Nephron (organoid): ENCODE measurements at regions not wholly inside any gene's neighbourhood (a gene's known extent, or its start where the extent isn't known, plus 50 kb on each side); places are given as distances from the start of the nearest gene placed in this dataset.

Experiments used
- H3K27ac Mint-ChIP-seq, 3 experiments: 2 replicates each; pipeline ENCODE4 v1.8.0; 2020; ENCODE audit warnings: mixed read lengths in 3 of 3, mild to moderate bottlenecking in 2 of 3, moderate library complexity in 1 of 3
- H3K27me3 Mint-ChIP-seq: 2 replicates; pipeline ENCODE4 v1.8.0; 2021; ENCODE audit warnings: low read depth, mild to moderate bottlenecking, moderate library complexity, mixed read lengths
- H3K36me3 Mint-ChIP-seq: 2 replicates; pipeline ENCODE4 v1.8.0; 2020; ENCODE audit warnings: low read depth, mixed read lengths
- H3K4me1 Mint-ChIP-seq: 2 replicates; pipeline ENCODE4 v1.8.0; 2020; ENCODE audit warnings: mixed read lengths
- H3K4me3 Mint-ChIP-seq, 3 experiments: 2 replicates each; pipeline ENCODE4 v1.8.0; 2020; ENCODE audit warnings: mild to moderate bottlenecking in 3 of 3, mixed read lengths in 3 of 3, moderate library complexity in 2 of 3
- H3K9me3 Mint-ChIP-seq: 2 replicates; pipeline ENCODE4 v1.8.0; 2020; ENCODE audit warnings: mixed read lengths
- CTCF ChIP-seq, 3 experiments: fragments of 200-600 bp; sonication (generic); IDR thresholded peaks; one replicate each; pipeline ENCODE4 v1.5.0; 2021; ENCODE audit warnings: antibody characterized with exemption in 3 of 3; ENCODE audit not compliant: unreplicated experiment in 3 of 3

GRCh38 chr5:8057769-8058168 is 188.8 kb downstream of the MTRR start:
- no peaks in the 10 kb centered on the region for H3K9me3 Mint-ChIP-seq
- peak overlapping the region in 2 of 3 experiments; percentile 2 to 34 for H3K27ac Mint-ChIP-seq
- no peaks in the 10 kb centered on the region for H3K36me3 Mint-ChIP-seq
- TF ChIP-seq CTCF (IDR thresholded peaks at IDR 0.05; ENCODE audit: unreplicated experiment in 3 of 3) = no peak
- no peaks in the 10 kb centered on the region for H3K27me3 Mint-ChIP-seq
- H3K4me1 Mint-ChIP-seq = peaks cover 6% of the 10 kb centered on the region
- H3K4me3 Mint-ChIP-seq = no peak overlapping the region

- no peak overlapping the region for H3K4me3 Mint-ChIP-seq
- no peak for TF ChIP-seq CTCF (IDR thresholded peaks at IDR 0.05; ENCODE audit: unreplicated experiment in 3 of 3)
Measured at GRCh38 chr5:8058616-8059190, 189.8 kb downstream of the MTRR start.

GRCh38 chr5:8059337-8059736 is 190.4 kb downstream of the MTRR start:
- H3K4me1 Mint-ChIP-seq = peaks cover 6% of the 10 kb centered on the region
- H3K4me3 Mint-ChIP-seq = no peak overlapping the region
- TF ChIP-seq CTCF (IDR thresholded peaks at IDR 0.05; ENCODE audit: unreplicated experiment in 3 of 3) = no peak
- H3K36me3 Mint-ChIP-seq = no peaks in the 10 kb centered on the region
- H3K27me3 Mint-ChIP-seq = no peaks in the 10 kb centered on the region
- H3K27ac Mint-ChIP-seq = peak overlapping the region in 1 of 3 experiments; percentile 9
- H3K9me3 Mint-ChIP-seq = no peaks in the 10 kb centered on the region

More at GRCh38 chr5:8058616-8059190, 189.8 kb downstream of the MTRR start:
- Mint-ChIP-seq H3K36me3 (no peaks in the 10 kb centered on the region), H3K27ac (peak overlapping the region in 1 of 3 experiments; percentile 9), H3K9me3 (no peaks in the 10 kb centered on the region), H3K4me1 (peaks cover 6% of the 10 kb centered on the region), H3K27me3 (no peaks in the 10 kb centered on the region)

- peaks cover 6% of the 10 kb centered on the region for H3K4me1 Mint-ChIP-seq
- H3K9me3 Mint-ChIP-seq = no peaks in the 10 kb centered on the region
- no peak overlapping the region for H3K4me3 Mint-ChIP-seq
- no peak overlapping the region for H3K27ac Mint-ChIP-seq
- peaks cover 4% of the 10 kb centered on the region for H3K27me3 Mint-ChIP-seq
- no peak for TF ChIP-seq CTCF (IDR thresholded peaks at IDR 0.05; ENCODE audit: unreplicated experiment in 3 of 3)
- no peaks in the 10 kb centered on the region for H3K36me3 Mint-ChIP-seq
Measured at GRCh38 chr5:8060235-8060952, 191.4 kb downstream of the MTRR start.

- Mint-ChIP-seq H3K4me3 (no peak overlapping the region), H3K27ac (no peak overlapping the region), H3K4me1 (peaks cover 6% of the 10 kb centered on the region), H3K36me3 (no peaks in the 10 kb centered on the region), H3K9me3 (no peaks in the 10 kb centered on the region), H3K27me3 (peaks cover 4% of the 10 kb centered on the region)
- no peak for TF ChIP-seq CTCF (IDR thresholded peaks at IDR 0.05; ENCODE audit: unreplicated experiment in 3 of 3)
Measured at GRCh38 chr5:8060953-8061429, 192.0 kb downstream of the MTRR start.
